GM12874 (cell line): ENCODE measurements at regions not wholly inside any gene's neighbourhood (a gene's known extent, or its start where the extent isn't known, plus 50 kb on each side); places are given as distances from the start of the nearest gene placed in this dataset.

ENCODE experiments used
- CTCF ChIP-seq: IDR thresholded peaks from 2 replicates; pipeline ENCODE4 v1.5.1; 2011; ENCODE audit warnings: low read depth, mild to moderate bottlenecking, control low read depth, low read length, moderate library complexity; ENCODE audit not compliant: insufficient read depth

GRCh38 chr10:36170142-36170719 is 528.1 kb upstream of the FZD8 start:
- no peak for TF ChIP-seq CTCF

GRCh38 chr10:36168777-36169176 is 526.7 kb upstream of the FZD8 start:
- no peak for TF ChIP-seq CTCF

GRCh38 chr10:36164556-36165504 is 522.7 kb upstream of the FZD8 start:
- no peak for TF ChIP-seq CTCF

- no peak for TF ChIP-seq CTCF
These were observed 521.7 kb upstream of the FZD8 start for GRCh38 chr10:36163827-36164226.

GRCh38 chr10:36157486-36157885 is 515.4 kb upstream of the FZD8 start:
- TF ChIP-seq CTCF = no peak

- no peak for TF ChIP-seq CTCF
These were observed 506.1 kb upstream of the FZD8 start for GRCh38 chr10:36148207-36148606.

GRCh38 chr10:36147529-36147928 is 505.4 kb upstream of the FZD8 start:
- no peak for TF ChIP-seq CTCF
